HepG2 (cell line): ENCODE measurements at regions not wholly inside any gene's neighbourhood (a gene's known extent, or its start where the extent isn't known, plus 50 kb on each side); places are given as distances from the start of the nearest gene placed in this dataset.

Experiments used
- ATAC-seq: fragments of 200-7000 bp; cut with Tn5 transposase; 3 replicates; pipeline ENCODE4 v1.9.1; 2020; ENCODE audit warnings: mild to moderate bottlenecking, moderate library complexity
- BruUV-seq: library from RNA; stranded (reverse); fragments of 400-500 nt; replicated peaks from 2 replicates; lab custom pipeline; 2021; lab: Mats Ljungman, UMichigan
- CTCF ChIA-PET: fragments of 300-600 bp; formaldehyde crosslinking; extraction: SDS; loops from one replicate; lab custom pipeline; 2021; ENCODE audit warnings: low total read pairs, inconsistent platforms, low intra/inter-chr PET ratio; lab: Yijun Ruan, JAX
- POLR2A ChIA-PET: fragments of 350-600 bp; sonication (Branson Sonifier 250); formaldehyde crosslinking; loops from one replicate; lab custom pipeline; 2020; ENCODE audit warnings: antibody characterized with exemption, inconsistent platforms; lab: Yijun Ruan, JAX
- DNase-seq: peaks from one replicate; pipeline ENCODE4 v3.0.0-alpha.2; 2015; ENCODE audit warnings: low spot score
- FAIRE-seq: peaks from 3 replicates; lab custom pipeline; 2011; peaks lifted over from hg19 to GRCh38; lab: Jason Lieb, UNC
- H2AFZ ChIP-seq: one replicate; pipeline ENCODE4 v1.6.1; 2011; ENCODE audit warnings: low read length, inconsistent platforms
- H3K27ac ChIP-seq: fragments of 300-600 bp; 3 replicates; pipeline ENCODE4 v1.8.0; 2011; ENCODE audit warnings: mixed run types, mild to moderate bottlenecking, mixed read lengths, low read length, inconsistent platforms; ENCODE audit not compliant: insufficient read depth; ENCODE audit errors: extremely low read length
- H3K27me3 ChIP-seq, 2 experiments: fragments of 200-600 bp in 1 of 2; 2 replicates in 1 of 2; 3 replicates in 1 of 2; pipeline versions ENCODE4 v1.6.0 to v1.8.0; 2011; ENCODE audit warnings: low read length in 2 of 2, mild to moderate bottlenecking in 2 of 2, moderate library complexity in 2 of 2, inconsistent platforms in 1 of 2; ENCODE audit not compliant: insufficient read depth in 2 of 2, control insufficient read depth in 1 of 2
- H3K36me3 ChIP-seq, 2 experiments: fragments of 200-600 bp in 1 of 2; replicated peaks in 1 of 2; 2 replicates in 1 of 2; 3 replicates in 1 of 2; pipeline versions ENCODE4 v1.5.1 to v1.8.0; 2011; ENCODE audit warnings: low read length in 2 of 2, inconsistent platforms in 1 of 2; ENCODE audit not compliant: insufficient read depth in 2 of 2, control insufficient read depth in 1 of 2
- H3K4me1 ChIP-seq: 2 replicates; pipeline ENCODE4 v1.5.1; 2012; ENCODE audit warnings: low read length, inconsistent platforms; ENCODE audit not compliant: insufficient read depth
- H3K4me2 ChIP-seq: 2 replicates; pipeline ENCODE4 v1.6.0; 2011; ENCODE audit warnings: low read depth, low read length, inconsistent platforms
- H3K4me3 ChIP-seq, 3 experiments: fragments of 200-600 bp in 1 of 3; sonication (generic), shearing (Covaris generic) in 1 of 3; replicated peaks in 1 of 3; 2 replicates each; pipeline ENCODE4 v1.5.1; 2011 to 2016; ENCODE audit warnings: low read length in 3 of 3, inconsistent platforms in 2 of 3, low read depth in 2 of 3, mild to moderate bottlenecking in 2 of 3, control low read depth in 1 of 3, mixed read lengths in 1 of 3; ENCODE audit not compliant: insufficient read depth in 1 of 3
- H3K79me2 ChIP-seq: one replicate; pipeline ENCODE4 v1.6.1; 2011; ENCODE audit warnings: low read length, inconsistent platforms; ENCODE audit not compliant: insufficient read depth
- H3K9ac ChIP-seq: 2 replicates; pipeline ENCODE4 v1.6.0; 2011; ENCODE audit warnings: mild to moderate bottlenecking, low read depth, low read length, inconsistent platforms; ENCODE audit not compliant: insufficient read depth
- H3K9me3 ChIP-seq: 2 replicates; pipeline ENCODE4 v1.5.1; 2012; ENCODE audit warnings: mild to moderate bottlenecking, low read length
- H4K20me1 ChIP-seq: 2 replicates; pipeline ENCODE4 v1.6.0; 2011; ENCODE audit warnings: inconsistent platforms, mild to moderate bottlenecking, low read length, moderate library complexity; ENCODE audit not compliant: insufficient read depth
- HBP1 ChIP-seq: IDR thresholded peaks from 2 replicates; pipeline ENCODE4 v1.6.1; 2016; ENCODE audit warnings: low read depth, control low read depth
- TERF1 ChIP-seq: sonication (generic); formaldehyde crosslinking; IDR thresholded peaks from 2 replicates; pipeline ENCODE4 v1.8.0; 2022; ENCODE audit warnings: mild to moderate bottlenecking, missing genetic modification reagents, moderate library complexity
- TIGD3 ChIP-seq: sonication (generic); formaldehyde crosslinking; IDR thresholded peaks from 2 replicates; pipeline ENCODE4 v1.5.1; 2020; ENCODE audit warnings: mild to moderate bottlenecking, missing genetic modification reagents, borderline replicate concordance
- ZBTB39 ChIP-seq: sonication (generic); formaldehyde crosslinking; IDR thresholded peaks from 2 replicates; pipeline ENCODE4 v1.5.0; 2020; ENCODE audit warnings: missing genetic modification reagents
- ZNF629 ChIP-seq: sonication (generic); formaldehyde crosslinking; conservative IDR thresholded peaks from 2 replicates; pipeline ENCODE4 v1.5.0; 2020; ENCODE audit warnings: missing genetic modification reagents
- ZNF746 ChIP-seq: sonication (generic); formaldehyde crosslinking; IDR thresholded peaks from 2 replicates; pipeline ENCODE4 v1.8.0; 2022; ENCODE audit warnings: mild to moderate bottlenecking, missing genetic modification reagents
- WGBS: methylation state at CpG from one replicate; pipeline ENCODE4 v1.1.6; 2017; ENCODE audit warnings: low lambda C conversion rate; 5-methylcytosine and 5-hydroxymethylcytosine counted together
- in situ Hi-C: cut with HindIII; loops from 2 replicates; pipeline ENCODE4 v1.10.0; 2017; ENCODE audit warnings: low pct_unique_long_range_greater_than_20kb; ENCODE audit not compliant: extremely low pct_ligation_motif_present
- intact Hi-C: fragments of 100-400 bp; cut with micrococcal nuclease; formaldehyde crosslinking; loops from one replicate; pipeline ENCODE4 v1.10.0; 2022; ENCODE audit not compliant: unreplicated experiment

- no peaks in the 10 kb centered on the region for H3K4me1 ChIP-seq
- H3K27me3 ChIP-seq: no peaks in the 10 kb centered on the region
- no peaks in the 10 kb centered on the region for H4K20me1 ChIP-seq
- H3K4me3 ChIP-seq: no peak overlapping the region
- WGBS: 61% methylated on average over 4 of the region's 4 CpGs
- H2AFZ ChIP-seq: no peak overlapping the region
- DNase-seq (no peak), FAIRE-seq (no peak), ATAC-seq (no peak)
- TF ChIP-seq TIGD3 (CRISPR knock-in tag) (no peak), HBP1 (CRISPR knock-in tag) (no peak), ZNF629 (CRISPR knock-in tag) (no peak), TERF1 (CRISPR knock-in tag) (no peak), ZNF746 (CRISPR knock-in tag) (no peak), ZBTB39 (CRISPR knock-in tag) (no peak)
- intact Hi-C loops: no loop called here
- no peak overlapping the region for H3K4me2 ChIP-seq
- CTCF ChIA-PET: no interaction called here
- H3K9ac ChIP-seq: no peak overlapping the region
- H3K79me2 ChIP-seq: no peaks in the 10 kb centered on the region
- no peaks in the 10 kb centered on the region for H3K36me3 ChIP-seq
- peaks cover 10% of the 10 kb centered on the region; the same call in 1 of the 2 replicates for H3K9me3 ChIP-seq
- in situ Hi-C loops: no loop called here
- no TSS peak for BruUV-seq
- POLR2A ChIA-PET: no interaction called here
- no peak overlapping the region for H3K27ac ChIP-seq
Measured at GRCh38 chr3:66555214-66555844, 54.5 kb upstream of the LRIG1 start.
